SK-N-SH (cell line): ENCODE measurements at regions not wholly inside any gene's neighbourhood (a gene's known extent, or its start where the extent isn't known, plus 50 kb on each side); places are given as distances from the start of the nearest gene placed in this dataset.

ENCODE experiments used
- CTCF ChIA-PET: fragments of 300-600, 350-600 bp; formaldehyde crosslinking; extraction: SDS; loops from one replicate; lab custom pipeline; 2021; lab: Yijun Ruan, JAX
- POLR2A ChIA-PET: fragments of 350-600 bp; sonication (Branson Sonifier 250); formaldehyde crosslinking; extraction: SDS; loops from one replicate; lab custom pipeline; 2020; ENCODE audit warnings: antibody characterized with exemption, inconsistent platforms; lab: Yijun Ruan, JAX
- DNase-seq: peaks from one replicate; pipeline ENCODE4 v3.0.0; 2012
- H2AFZ ChIP-seq: fragments of 200-600 bp; sonication (generic); 2 replicates; pipeline ENCODE4 v1.8.1; 2016; ENCODE audit warnings: antibody characterized with exemption, mild to moderate bottlenecking, low read depth
- H3F3A ChIP-seq: fragments of 200-600 bp; sonication (generic); replicated peaks from 2 replicates; pipeline ENCODE3; 2016; ENCODE audit warnings: antibody characterized with exemption, mild to moderate bottlenecking; ENCODE audit not compliant: insufficient read depth
- H3K27ac ChIP-seq, 2 experiments: fragments of 200-500 bp in 1 of 2; fragments of 200-600 bp in 1 of 2; sonication (Bioruptor generic) in 1 of 2; sonication (generic), shearing (Covaris generic) in 1 of 2; 2 replicates each; pipeline versions ENCODE4 v1.5.1 to v1.6.1; 2014 to 2016; ENCODE audit warnings: low read depth in 2 of 2, inconsistent platforms in 1 of 2, low read length in 1 of 2, mild to moderate bottlenecking in 1 of 2, mixed read lengths in 1 of 2
- H3K27me3 ChIP-seq: fragments of 200-600 bp; sonication (generic), shearing (Covaris generic); 2 replicates; pipeline ENCODE4 v1.6.1; 2016; ENCODE audit warnings: mixed run types; ENCODE audit not compliant: insufficient read depth
- H3K36me3 ChIP-seq, 2 experiments: fragments of 200-500 bp in 1 of 2; fragments of 200-600 bp in 1 of 2; sonication (Bioruptor generic) in 1 of 2; sonication (generic) in 1 of 2; replicated peaks in 1 of 2; 2 replicates each; pipeline versions ENCODE3 to v1.5.1; 2014 to 2016; ENCODE audit warnings: low read length in 1 of 2, mild to moderate bottlenecking in 1 of 2; ENCODE audit not compliant: insufficient read depth in 2 of 2, control insufficient read depth in 1 of 2
- H3K4me1 ChIP-seq, 2 experiments: fragments of 200-500 bp in 1 of 2; fragments of 200-600 bp in 1 of 2; sonication (Bioruptor generic) in 1 of 2; sonication (generic), shearing (Covaris generic) in 1 of 2; 2 replicates each; pipeline versions ENCODE4 v1.5.1 to v1.6.1; 2014 to 2016; ENCODE audit warnings: low read depth in 1 of 2, low read length in 1 of 2, mixed run types in 1 of 2; ENCODE audit not compliant: insufficient read depth in 2 of 2, control insufficient read depth in 1 of 2
- H3K4me2 ChIP-seq: fragments of 200-600 bp; sonication (generic), shearing (Covaris generic); 2 replicates; pipeline ENCODE4 v1.6.1; 2017; ENCODE audit warnings: mixed run types
- H3K4me3 ChIP-seq, 2 experiments: fragments of 200-500 bp in 1 of 2; fragments of 200-600 bp in 1 of 2; sonication (Bioruptor generic) in 1 of 2; sonication (generic), shearing (Covaris generic) in 1 of 2; 2 replicates each; pipeline versions ENCODE4 v1.5.1 to v1.8.1; 2014 to 2016; ENCODE audit warnings: low read depth in 2 of 2, inconsistent platforms in 1 of 2, low read length in 1 of 2, mild to moderate bottlenecking in 1 of 2, mixed read lengths in 1 of 2, moderate library complexity in 1 of 2
- H3K79me2 ChIP-seq: fragments of 200-600 bp; sonication (generic); 2 replicates; pipeline ENCODE4 v1.8.1; 2017; ENCODE audit warnings: mild to moderate bottlenecking; ENCODE audit not compliant: insufficient read depth
- H3K9ac ChIP-seq: fragments of 200-600 bp; sonication (generic); 2 replicates; pipeline ENCODE4 v1.6.1; 2017; ENCODE audit warnings: mixed run types
- H3K9me2 ChIP-seq: fragments of 200-600 bp; sonication (generic); 2 replicates; pipeline ENCODE4 v1.6.1; 2017; ENCODE audit warnings: mixed run types
- H3K9me3 ChIP-seq: fragments of 200-600 bp; sonication (generic); 2 replicates; pipeline ENCODE4 v1.6.1; 2017; ENCODE audit warnings: mixed run types, mild to moderate bottlenecking, moderate library complexity
- H4K20me1 ChIP-seq: fragments of 200-600 bp; sonication (generic); 2 replicates; pipeline ENCODE4 v1.6.1; 2017; ENCODE audit warnings: mild to moderate bottlenecking, mixed run types; ENCODE audit not compliant: insufficient read depth
- CHD2 ChIP-seq: fragments of 150-350 bp; IDR thresholded peaks from 2 replicates; pipeline ENCODE4 v1.6.1; 2018; ENCODE audit warnings: low read length; ENCODE audit not compliant: partially characterized antibody
- FOSL2 ChIP-seq: IDR thresholded peaks from 2 replicates; pipeline ENCODE4 v1.4.0; 2012; ENCODE audit warnings: low read depth, mild to moderate bottlenecking, moderate library complexity, borderline replicate concordance
- FOXM1 ChIP-seq: IDR thresholded peaks from 2 replicates; pipeline ENCODE4 v1.4.0; 2012; ENCODE audit warnings: low read depth, mild to moderate bottlenecking
- GABPA ChIP-seq: IDR thresholded peaks from 2 replicates; pipeline ENCODE4 v1.4.0; 2012; ENCODE audit warnings: low read depth, mild to moderate bottlenecking
- GATA2 ChIP-seq: sonication (generic); formaldehyde crosslinking; IDR thresholded peaks from 2 replicates; pipeline ENCODE4 v1.5.0; 2020; ENCODE audit warnings: mild to moderate bottlenecking, missing genetic modification reagents
- IRF3 ChIP-seq: fragments of 150-350 bp; IDR thresholded peaks from 2 replicates; pipeline ENCODE4 v1.6.1; 2016; ENCODE audit warnings: mild to moderate bottlenecking, low read depth, low read length
- MAX ChIP-seq: IDR thresholded peaks from 2 replicates; pipeline ENCODE4 v1.4.0; 2012; ENCODE audit warnings: low read depth
- MEF2A ChIP-seq: IDR thresholded peaks from 2 replicates; pipeline ENCODE4 v1.4.0; 2012; ENCODE audit warnings: low read depth, borderline replicate concordance
- NRF1 ChIP-seq: IDR thresholded peaks from 2 replicates; pipeline ENCODE4 v1.6.1; 2012; ENCODE audit warnings: low read depth, mild to moderate bottlenecking, low read length
- PBX3 ChIP-seq: IDR thresholded peaks from 2 replicates; pipeline ENCODE4; 2012
- POLR2AphosphoS5 ChIP-seq: IDR thresholded peaks from 2 replicates; pipeline ENCODE4 v1.6.1; 2012; ENCODE audit warnings: low read depth, low read length
- RAD21 ChIP-seq: IDR thresholded peaks from 2 replicates; pipeline ENCODE4 v1.6.1; 2012; ENCODE audit warnings: mild to moderate bottlenecking, low read length
- RCOR1 ChIP-seq: fragments of 150-350 bp; IDR thresholded peaks from 2 replicates; pipeline ENCODE4 v1.6.1; 2017; ENCODE audit warnings: antibody characterized with exemption, low read length
- REST ChIP-seq: IDR thresholded peaks from 2 replicates; pipeline ENCODE4 v1.6.1; 2012; ENCODE audit warnings: mild to moderate bottlenecking, low read depth, low read length, moderate library complexity
- SMC3 ChIP-seq: IDR thresholded peaks from 2 replicates; pipeline ENCODE4 v1.6.1; 2012; ENCODE audit warnings: low read depth, low read length, improper control_type of control experiment
- TEAD4 ChIP-seq: IDR thresholded peaks from 2 replicates; pipeline ENCODE4 v1.4.0; 2012; ENCODE audit warnings: mild to moderate bottlenecking, borderline replicate concordance; ENCODE audit not compliant: insufficient read depth
- USF2 ChIP-seq: fragments of 150-350 bp; IDR thresholded peaks from 2 replicates; pipeline ENCODE4 v1.6.1; 2017; ENCODE audit warnings: antibody characterized with exemption, low read length, low read depth, borderline replicate concordance
- ZBTB33 ChIP-seq: IDR thresholded peaks from 2 replicates; pipeline ENCODE4 v1.4.0; 2012; ENCODE audit warnings: low read depth, borderline replicate concordance
- WGBS: methylation state at CpG from one replicate; pipeline ENCODE4 v1.1.6; 2017; ENCODE audit warnings: low lambda C conversion rate; 5-methylcytosine and 5-hydroxymethylcytosine counted together

- H3K4me1 ChIP-seq, result no peaks in the 10 kb centered on the region
- ChIA-PET CTCF (no interaction called here), POLR2A (no interaction called here)
- no peaks in the 10 kb centered on the region for H3K79me2 ChIP-seq
- no peak overlapping the region for H3K9ac ChIP-seq
- H3K27me3 ChIP-seq, result no peaks in the 10 kb centered on the region
- H3K4me3 ChIP-seq, result no peak overlapping the region
- H4K20me1 ChIP-seq, result no peaks in the 10 kb centered on the region
- 0% methylated on average over 3 of the region's 3 CpGs for WGBS
- H3K9me2 ChIP-seq, result no peaks in the 10 kb centered on the region
- H3K4me2 ChIP-seq, result no peak overlapping the region
- H2AFZ ChIP-seq, result no peak overlapping the region
- no peak for DNase-seq
- no peaks in the 10 kb centered on the region for H3K36me3 ChIP-seq
- no peak overlapping the region for H3K27ac ChIP-seq
- no peaks in the 10 kb centered on the region for H3F3A ChIP-seq
- TF ChIP-seq IRF3, result no peak
- TF ChIP-seq FOXM1, result no peak
- no peak for TF ChIP-seq FOSL2
- TF ChIP-seq SMC3, result no peak
- TF ChIP-seq POLR2AphosphoS5, result no peak
- no peaks in the 10 kb centered on the region for H3K9me3 ChIP-seq
Measured at GRCh38 chr4:122528879-122529278, 72.4 kb upstream of the IL2 start.

GRCh38 chr4:122525865-122526264, 69.3 kb upstream of the IL2 start:
- no peaks in the 10 kb centered on the region for H4K20me1 ChIP-seq
- no peaks in the 10 kb centered on the region for H3K9me3 ChIP-seq
- DNase-seq, result no peak
- H3K4me3 ChIP-seq, result no peak overlapping the region
- 0% methylated on average over 1 of the region's 1 CpG for WGBS
- no peak overlapping the region for H3K4me2 ChIP-seq
- ChIA-PET CTCF (no interaction called here), POLR2A (no interaction called here)
- no peak overlapping the region for H3K27ac ChIP-seq
- no peaks in the 10 kb centered on the region for H3K4me1 ChIP-seq
- no peaks in the 10 kb centered on the region for H3K79me2 ChIP-seq
- H3K27me3 ChIP-seq, result no peaks in the 10 kb centered on the region
- no peaks in the 10 kb centered on the region for H3F3A ChIP-seq
- no peak overlapping the region for H2AFZ ChIP-seq
- H3K9ac ChIP-seq, result no peak overlapping the region
- H3K9me2 ChIP-seq, result no peaks in the 10 kb centered on the region
- H3K36me3 ChIP-seq, result no peaks in the 10 kb centered on the region
- no peak for TF ChIP-seq PBX3
- no peak for TF ChIP-seq MEF2A
- no peak for TF ChIP-seq GATA2 (CRISPR knock-in tag)
- TF ChIP-seq RCOR1, result no peak
- no peak for TF ChIP-seq ZBTB33
- TF ChIP-seq USF2, result no peak
- no peak for TF ChIP-seq CHD2
- no peak for TF ChIP-seq TEAD4
- no peak for TF ChIP-seq GABPA
- TF ChIP-seq NRF1, result no peak
- TF ChIP-seq POLR2AphosphoS5, result no peak
- TF ChIP-seq REST, result no peak
- TF ChIP-seq IRF3, result no peak
- no peak for TF ChIP-seq MAX
- TF ChIP-seq RAD21, result no peak
